Thyroid gland (tissue), 4 donors: ENCODE measurements at regions not wholly inside any gene's neighbourhood (a gene's known extent, or its start where the extent isn't known, plus 50 kb on each side); places are given as distances from the start of the nearest gene placed in this dataset.

ENCODE experiments used
- POLR2A ChIP-seq, 2 donors: fragments of 450-650 bp; IDR thresholded peaks; one replicate each; pipeline ENCODE4 v1.6.1; 2017; ENCODE audit warnings: antibody characterized with exemption in 2 of 2, mild to moderate bottlenecking in 2 of 2, moderate library complexity in 1 of 2
- TF ChIP-seq, protein P1 (sequence below), 6 experiments: fragments of 200-600 bp in 3 of 6; fragments of 450-650 bp in 3 of 6; sonication (generic) in 3 of 6; IDR thresholded peaks; one replicate each; pipeline ENCODE4 v1.5.1; 2016 to 2019; ENCODE audit warnings: antibody characterized with exemption in 6 of 6, mild to moderate bottlenecking in 2 of 6, inconsistent platforms in 1 of 6, moderate library complexity in 1 of 6

DNA sequence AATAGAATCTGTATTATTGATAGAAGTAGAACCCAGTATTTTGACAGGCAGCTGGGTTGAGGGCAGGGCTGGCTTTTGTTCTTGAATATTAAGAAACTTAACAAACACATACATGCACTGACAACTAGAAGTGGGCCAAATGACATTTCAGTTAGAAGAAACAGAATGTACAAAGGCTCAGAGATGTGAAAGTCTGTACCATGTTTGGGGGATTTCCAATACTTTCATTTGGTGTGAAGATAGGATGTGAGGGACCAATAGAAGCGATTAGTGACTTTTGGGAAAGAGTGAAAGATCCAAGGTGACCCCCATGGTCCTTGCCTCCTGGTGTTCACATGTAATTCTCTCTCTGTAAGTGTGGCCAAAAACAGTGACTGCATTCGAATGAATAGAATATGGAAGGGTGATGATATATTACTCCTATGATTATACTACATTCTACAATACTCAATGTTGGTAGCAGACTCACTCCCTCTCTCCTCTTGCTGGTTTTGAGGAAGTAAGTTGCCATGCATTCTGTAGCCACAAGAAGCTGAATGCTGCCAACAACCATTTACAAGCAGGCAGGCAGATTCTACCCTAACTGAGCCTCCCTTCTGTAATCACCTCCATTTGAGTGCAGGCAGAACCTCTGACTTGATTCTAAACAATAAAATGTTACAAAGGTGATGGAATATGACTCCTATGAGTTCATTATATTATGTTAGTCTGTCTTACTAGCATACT, 151.4 kb downstream of the TMEM168 start:
- TF ChIP-seq, protein P1, sequence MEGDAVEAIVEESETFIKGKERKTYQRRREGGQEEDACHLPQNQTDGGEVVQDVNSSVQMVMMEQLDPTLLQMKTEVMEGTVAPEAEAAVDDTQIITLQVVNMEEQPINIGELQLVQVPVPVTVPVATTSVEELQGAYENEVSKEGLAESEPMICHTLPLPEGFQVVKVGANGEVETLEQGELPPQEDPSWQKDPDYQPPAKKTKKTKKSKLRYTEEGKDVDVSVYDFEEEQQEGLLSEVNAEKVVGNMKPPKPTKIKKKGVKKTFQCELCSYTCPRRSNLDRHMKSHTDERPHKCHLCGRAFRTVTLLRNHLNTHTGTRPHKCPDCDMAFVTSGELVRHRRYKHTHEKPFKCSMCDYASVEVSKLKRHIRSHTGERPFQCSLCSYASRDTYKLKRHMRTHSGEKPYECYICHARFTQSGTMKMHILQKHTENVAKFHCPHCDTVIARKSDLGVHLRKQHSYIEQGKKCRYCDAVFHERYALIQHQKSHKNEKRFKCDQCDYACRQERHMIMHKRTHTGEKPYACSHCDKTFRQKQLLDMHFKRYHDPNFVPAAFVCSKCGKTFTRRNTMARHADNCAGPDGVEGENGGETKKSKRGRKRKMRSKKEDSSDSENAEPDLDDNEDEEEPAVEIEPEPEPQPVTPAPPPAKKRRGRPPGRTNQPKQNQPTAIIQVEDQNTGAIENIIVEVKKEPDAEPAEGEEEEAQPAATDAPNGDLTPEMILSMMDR (IDR thresholded peaks at IDR 0.05): no peak
- TF ChIP-seq POLR2A (IDR thresholded peaks at IDR 0.05): no peak
